ENCODE measurements at regions not wholly inside any gene's neighbourhood (a gene's known extent, or its start where the extent isn't known, plus 50 kb on each side); places are given as distances from the start of the nearest gene placed in this dataset.

DNA sequence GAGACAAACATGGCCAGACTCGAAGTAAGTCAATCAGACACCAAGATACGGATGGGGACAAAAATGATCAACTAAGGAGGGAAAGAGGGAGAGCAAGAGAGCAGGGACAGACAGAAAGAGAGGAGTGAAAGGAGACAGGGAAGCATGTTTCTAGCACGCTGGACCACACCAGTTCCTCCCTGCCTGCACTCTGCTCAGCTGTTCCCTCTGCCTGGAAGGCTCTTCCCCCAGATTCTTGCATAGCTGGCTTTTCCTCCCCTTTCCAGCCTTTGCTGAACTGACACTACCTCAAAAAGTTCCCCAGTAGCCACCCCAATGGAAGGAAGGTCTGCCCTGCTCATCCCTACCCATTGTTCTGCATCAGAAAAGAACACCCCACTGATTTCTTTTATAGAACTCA, 185.9 kb downstream of the MAFB start:
- TF ChIP-seq, protein P1, sequence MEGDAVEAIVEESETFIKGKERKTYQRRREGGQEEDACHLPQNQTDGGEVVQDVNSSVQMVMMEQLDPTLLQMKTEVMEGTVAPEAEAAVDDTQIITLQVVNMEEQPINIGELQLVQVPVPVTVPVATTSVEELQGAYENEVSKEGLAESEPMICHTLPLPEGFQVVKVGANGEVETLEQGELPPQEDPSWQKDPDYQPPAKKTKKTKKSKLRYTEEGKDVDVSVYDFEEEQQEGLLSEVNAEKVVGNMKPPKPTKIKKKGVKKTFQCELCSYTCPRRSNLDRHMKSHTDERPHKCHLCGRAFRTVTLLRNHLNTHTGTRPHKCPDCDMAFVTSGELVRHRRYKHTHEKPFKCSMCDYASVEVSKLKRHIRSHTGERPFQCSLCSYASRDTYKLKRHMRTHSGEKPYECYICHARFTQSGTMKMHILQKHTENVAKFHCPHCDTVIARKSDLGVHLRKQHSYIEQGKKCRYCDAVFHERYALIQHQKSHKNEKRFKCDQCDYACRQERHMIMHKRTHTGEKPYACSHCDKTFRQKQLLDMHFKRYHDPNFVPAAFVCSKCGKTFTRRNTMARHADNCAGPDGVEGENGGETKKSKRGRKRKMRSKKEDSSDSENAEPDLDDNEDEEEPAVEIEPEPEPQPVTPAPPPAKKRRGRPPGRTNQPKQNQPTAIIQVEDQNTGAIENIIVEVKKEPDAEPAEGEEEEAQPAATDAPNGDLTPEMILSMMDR (IDR thresholded peaks at IDR 0.05; ENCODE audit: insufficient read depth, low read length) = no peak
- no peak for TF ChIP-seq POLR2AphosphoS5 (IDR thresholded peaks at IDR 0.05; ENCODE audit: low read depth)
- no peak for TF ChIP-seq GABPA (IDR thresholded peaks at IDR 0.05; ENCODE audit: low read depth)
